ENCODE measurements at regions not wholly inside any gene's neighbourhood (a gene's known extent, or its start where the extent isn't known, plus 50 kb on each side); places are given as distances from the start of the nearest gene placed in this dataset.
"Not testable (repeated sequence)": the region's sequence is repeated elsewhere in the genome, so short reads cannot be mapped to it uniquely, and the experiment has no call there.

DNA sequence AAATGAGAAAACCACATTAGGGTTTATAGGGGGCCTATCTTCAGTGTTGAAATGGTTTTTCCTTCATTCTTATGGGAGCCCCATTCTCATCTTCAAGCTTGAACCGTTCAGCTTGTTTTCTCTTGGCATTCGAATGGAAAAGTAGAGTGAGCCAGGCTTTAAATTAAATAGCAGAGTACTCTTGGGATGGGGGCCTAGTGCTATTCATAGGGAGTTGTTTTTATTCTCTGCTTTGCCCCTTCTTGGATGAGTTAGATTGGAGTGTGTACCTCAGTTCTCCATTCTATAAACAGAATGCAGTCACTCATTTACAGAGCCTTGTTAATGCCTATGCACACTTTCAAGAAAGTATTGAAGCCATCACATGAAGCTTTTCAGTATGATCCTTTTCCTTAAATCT, 127.9 kb downstream of the FAM170A start:
- no peak for DNase-seq (ENCODE audit: low spot score in 2 of 2)
- H3K27ac ChIP-seq: no peak overlapping the region
- H3K27me3 ChIP-seq: no peaks in the 10 kb centered on the region
- intact Hi-C loops (cut with DNase I; ENCODE audit: low total_unique reads): no loop called here
- no peaks in the 10 kb centered on the region for H3K9me3 ChIP-seq
- no peaks in the 10 kb centered on the region for H3K36me3 ChIP-seq
- TF ChIP-seq, protein P1, sequence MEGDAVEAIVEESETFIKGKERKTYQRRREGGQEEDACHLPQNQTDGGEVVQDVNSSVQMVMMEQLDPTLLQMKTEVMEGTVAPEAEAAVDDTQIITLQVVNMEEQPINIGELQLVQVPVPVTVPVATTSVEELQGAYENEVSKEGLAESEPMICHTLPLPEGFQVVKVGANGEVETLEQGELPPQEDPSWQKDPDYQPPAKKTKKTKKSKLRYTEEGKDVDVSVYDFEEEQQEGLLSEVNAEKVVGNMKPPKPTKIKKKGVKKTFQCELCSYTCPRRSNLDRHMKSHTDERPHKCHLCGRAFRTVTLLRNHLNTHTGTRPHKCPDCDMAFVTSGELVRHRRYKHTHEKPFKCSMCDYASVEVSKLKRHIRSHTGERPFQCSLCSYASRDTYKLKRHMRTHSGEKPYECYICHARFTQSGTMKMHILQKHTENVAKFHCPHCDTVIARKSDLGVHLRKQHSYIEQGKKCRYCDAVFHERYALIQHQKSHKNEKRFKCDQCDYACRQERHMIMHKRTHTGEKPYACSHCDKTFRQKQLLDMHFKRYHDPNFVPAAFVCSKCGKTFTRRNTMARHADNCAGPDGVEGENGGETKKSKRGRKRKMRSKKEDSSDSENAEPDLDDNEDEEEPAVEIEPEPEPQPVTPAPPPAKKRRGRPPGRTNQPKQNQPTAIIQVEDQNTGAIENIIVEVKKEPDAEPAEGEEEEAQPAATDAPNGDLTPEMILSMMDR (IDR thresholded peaks at IDR 0.05): no peak
- TF ChIP-seq POLR2A (IDR thresholded peaks at IDR 0.05) (no peak), POLR2AphosphoS5 (IDR thresholded peaks at IDR 0.05) (no peak)
- no peaks in the 10 kb centered on the region for H3K4me1 ChIP-seq
- no peak overlapping the region for H3K4me3 ChIP-seq

DNA sequence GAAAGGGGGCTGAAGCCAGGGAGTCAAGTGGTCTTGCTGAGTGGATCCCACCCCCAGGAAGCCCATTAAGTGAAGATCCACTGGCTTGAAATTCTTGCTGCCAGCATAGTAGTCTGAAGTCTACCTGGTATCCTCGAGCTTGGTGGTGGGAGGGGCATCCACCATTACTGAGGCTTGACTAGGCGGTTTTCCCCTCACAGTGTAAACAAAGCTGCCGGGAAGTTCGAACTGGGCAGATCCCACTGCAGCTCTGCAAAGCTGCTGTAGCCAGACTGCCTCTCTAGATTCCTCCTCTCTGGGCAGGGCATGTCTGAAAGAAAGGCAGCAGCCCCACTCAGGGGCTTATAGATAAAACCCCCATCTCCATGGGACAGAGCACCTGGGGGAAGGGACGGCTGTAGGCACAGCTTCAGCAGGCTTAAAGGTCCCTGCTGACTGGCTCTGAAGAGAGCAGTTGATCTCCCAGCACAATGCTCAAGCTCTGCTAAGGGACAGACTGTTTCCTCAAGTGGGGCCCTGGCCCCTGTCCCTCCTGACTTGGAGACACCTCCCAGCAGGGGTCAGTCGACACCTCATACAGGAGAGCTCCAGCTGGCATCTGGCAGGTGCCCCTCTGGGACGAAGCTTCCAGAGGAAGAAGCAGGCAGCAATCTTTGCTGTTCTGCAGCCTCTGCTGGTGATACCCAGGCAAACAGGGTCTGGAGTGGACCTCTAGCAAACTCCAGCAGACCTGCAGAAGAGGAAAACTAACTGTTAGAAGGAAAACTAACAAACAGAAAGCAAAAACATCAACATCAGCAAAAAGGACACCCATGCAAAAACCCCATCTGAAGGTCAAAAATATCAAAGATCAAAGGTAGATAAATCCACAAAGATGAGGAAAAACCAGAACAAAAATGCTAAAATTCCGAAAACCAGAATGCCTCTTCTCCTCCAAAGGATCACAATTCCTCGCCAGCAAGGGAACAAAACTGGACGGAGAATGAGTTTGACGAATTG, 140.6 kb downstream of the FAM170A start:
- H3K9me3 ChIP-seq; H3K4me3 ChIP-seq; intact Hi-C loops (cut with DNase I; ENCODE audit: low total_unique reads); DNase-seq (ENCODE audit: low spot score in 2 of 2); H3K27me3 ChIP-seq; H3K4me1 ChIP-seq; H3K27ac ChIP-seq; H3K36me3 ChIP-seq: not testable (repeated sequence)

DNA sequence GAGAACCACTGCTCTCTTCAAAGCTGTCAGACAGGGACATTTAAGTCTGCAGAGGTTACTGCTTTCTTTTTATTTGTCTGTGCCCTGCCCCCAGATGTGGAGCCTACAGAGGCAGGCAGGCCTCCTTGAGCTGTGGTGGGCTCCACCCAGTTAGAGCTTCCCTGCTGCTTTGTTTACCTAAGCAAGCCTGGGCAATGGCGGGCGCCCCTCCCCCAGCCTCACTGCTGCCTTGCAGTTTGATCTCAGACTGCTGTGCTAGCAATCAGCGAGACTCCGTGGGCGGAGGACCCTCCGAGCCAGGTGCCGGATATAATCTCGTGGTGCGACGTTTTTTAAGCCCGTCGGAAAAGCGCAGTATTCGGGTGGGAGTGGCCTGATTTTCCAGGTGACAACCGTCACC, 150.8 kb downstream of the FAM170A start:
- intact Hi-C loops (cut with DNase I; ENCODE audit: low total_unique reads); DNase-seq (ENCODE audit: low spot score in 2 of 2); H3K4me3 ChIP-seq: not testable (repeated sequence)

DNA sequence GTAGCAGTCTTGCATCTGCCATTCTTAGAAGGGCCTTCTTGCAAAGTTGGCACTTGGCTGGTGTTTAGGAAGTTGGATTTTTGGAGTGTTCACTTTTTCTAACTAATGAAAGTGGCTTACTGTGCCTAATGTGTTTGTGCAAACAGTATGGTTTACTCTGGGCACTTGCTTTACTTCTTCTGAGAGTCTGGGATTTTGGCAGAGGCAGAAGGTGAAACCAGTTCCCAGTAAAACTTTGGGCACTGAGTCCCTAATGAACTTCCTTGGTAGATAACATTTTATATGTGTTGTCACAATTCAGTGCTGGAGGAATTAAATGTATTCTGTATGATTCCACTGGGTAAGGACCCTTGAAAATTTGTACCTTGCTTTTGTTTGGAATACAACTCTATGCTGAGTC, 155.7 kb downstream of the FAM170A start:
- no peak for DNase-seq (ENCODE audit: low spot score in 2 of 2)
- Histone ChIP-seq H3K27me3 (no peaks in the 10 kb centered on the region), H3K27ac (no peak overlapping the region), H3K4me1 (no peaks in the 10 kb centered on the region), H3K9me3 (no peaks in the 10 kb centered on the region), H3K36me3 (no peaks in the 10 kb centered on the region), H3K4me3 (no peak overlapping the region)
- intact Hi-C loops (cut with DNase I; ENCODE audit: low total_unique reads): no loop called here
- no peak for TF ChIP-seq POLR2A (IDR thresholded peaks at IDR 0.05)
- TF ChIP-seq POLR2AphosphoS5 (IDR thresholded peaks at IDR 0.05): no peak
- TF ChIP-seq, protein P1 (IDR thresholded peaks at IDR 0.05): no peak

More for the DNA sequence above, 150.8 kb downstream of the FAM170A start:
- not testable (repeated sequence) for H3K27me3 ChIP-seq, H3K9me3 ChIP-seq, H3K27ac ChIP-seq, H3K36me3 ChIP-seq, H3K4me1 ChIP-seq

DNA sequence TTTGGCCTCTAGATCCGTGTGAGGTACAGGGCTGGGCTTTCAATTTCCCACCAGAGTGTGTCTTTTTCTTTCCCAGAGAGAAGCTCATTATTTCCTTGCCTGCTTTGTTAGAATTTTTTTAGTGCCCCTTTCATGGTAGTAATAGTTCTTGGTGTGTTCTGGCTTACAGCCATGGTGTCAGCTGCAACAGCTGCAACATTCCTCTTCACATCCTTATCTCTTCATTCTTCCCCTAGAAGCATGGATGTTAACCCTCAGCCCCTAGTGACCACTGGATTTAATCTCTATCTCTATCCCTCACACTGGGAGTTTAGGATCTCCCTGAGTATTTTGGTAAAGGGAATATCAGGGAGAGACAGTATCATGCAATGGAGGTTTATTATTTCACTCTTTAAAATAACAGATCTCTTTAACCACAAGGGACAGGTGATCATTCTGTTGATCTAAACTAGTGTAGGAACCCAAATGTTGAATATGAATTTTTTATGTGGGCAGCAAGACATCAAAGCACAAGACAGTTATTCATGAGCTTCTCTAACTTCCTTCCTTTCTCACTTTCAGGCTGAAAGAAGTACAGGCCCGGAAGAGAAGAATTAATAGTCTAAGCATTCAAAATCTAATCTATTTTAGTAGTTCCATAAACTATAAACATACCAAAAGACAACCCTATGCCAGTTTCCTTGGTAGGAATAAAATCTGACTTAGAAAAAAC, 160.2 kb downstream of the FAM170A start:
- TF ChIP-seq POLR2AphosphoS5 (IDR thresholded peaks at IDR 0.05): no peak
- TF ChIP-seq, protein P1 (IDR thresholded peaks at IDR 0.05): no peak
- TF ChIP-seq POLR2A (IDR thresholded peaks at IDR 0.05): no peak
- H3K9me3 ChIP-seq: no peaks in the 10 kb centered on the region
- no peaks in the 10 kb centered on the region for H3K27me3 ChIP-seq
- DNase-seq (ENCODE audit: low spot score in 2 of 2): no peak
- no peaks in the 10 kb centered on the region for H3K4me1 ChIP-seq
- no peak overlapping the region for H3K27ac ChIP-seq
- H3K4me3 ChIP-seq: no peak overlapping the region
- intact Hi-C loops (cut with DNase I; ENCODE audit: low total_unique reads): no loop called here
- no peaks in the 10 kb centered on the region for H3K36me3 ChIP-seq
